ENCODE measurements at regions not wholly inside any gene's neighbourhood (a gene's known extent, or its start where the extent isn't known, plus 50 kb on each side); places are given as distances from the start of the nearest gene placed in this dataset.

- DNase-seq (ENCODE audit: extremely low read depth, low read depth): no peak
- H3K4me3 ChIP-seq (replicated peaks; ENCODE audit: low read depth, low read length): no peak overlapping the region
- TF ChIP-seq CTCF (IDR thresholded peaks at IDR 0.05; ENCODE audit: low read depth, low read length, missing control alignments): no peak
Measured at GRCh38 chr2:136308611-136309010, 190.7 kb upstream of the CXCR4 start.

GRCh38 chr2:136306836-136307235 lies 188.9 kb upstream of the CXCR4 start:
- no peak for DNase-seq (ENCODE audit: extremely low read depth, low read depth)
- no peak overlapping the region for H3K4me3 ChIP-seq (replicated peaks; ENCODE audit: low read depth, low read length)
- no peak for TF ChIP-seq CTCF (IDR thresholded peaks at IDR 0.05; ENCODE audit: low read depth, low read length, missing control alignments)

GRCh38 chr2:136305517-136306192 lies 187.7 kb upstream of the CXCR4 start:
- no peak for DNase-seq (ENCODE audit: extremely low read depth, low read depth)
- no peak for TF ChIP-seq CTCF (IDR thresholded peaks at IDR 0.05; ENCODE audit: low read depth, low read length, missing control alignments)
- no peak overlapping the region for H3K4me3 ChIP-seq (replicated peaks; ENCODE audit: low read depth, low read length)

GRCh38 chr2:136301006-136301405 lies 183.1 kb upstream of the CXCR4 start:
- no peak overlapping the region for H3K4me3 ChIP-seq (replicated peaks; ENCODE audit: low read depth, low read length)
- no peak for TF ChIP-seq CTCF (IDR thresholded peaks at IDR 0.05; ENCODE audit: low read depth, low read length, missing control alignments)
- no peak for DNase-seq (ENCODE audit: extremely low read depth, low read depth)

- no peak for TF ChIP-seq CTCF (IDR thresholded peaks at IDR 0.05; ENCODE audit: low read depth, low read length, missing control alignments)
- no peak overlapping the region for H3K4me3 ChIP-seq (replicated peaks; ENCODE audit: low read depth, low read length)
- DNase-seq (ENCODE audit: extremely low read depth, low read depth): no peak
Measured at GRCh38 chr2:136298631-136299030, 180.7 kb upstream of the CXCR4 start.

- H3K4me3 ChIP-seq (replicated peaks; ENCODE audit: low read depth, low read length): no peak overlapping the region
- DNase-seq (ENCODE audit: extremely low read depth, low read depth): no peak
- TF ChIP-seq CTCF (IDR thresholded peaks at IDR 0.05; ENCODE audit: low read depth, low read length, missing control alignments): no peak
Measured at GRCh38 chr2:136297994-136298393, 180.0 kb upstream of the CXCR4 start.

- no peak for TF ChIP-seq CTCF (IDR thresholded peaks at IDR 0.05; ENCODE audit: low read depth, low read length, missing control alignments)
- no peak overlapping the region for H3K4me3 ChIP-seq (replicated peaks; ENCODE audit: low read depth, low read length)
- no peak for DNase-seq (ENCODE audit: extremely low read depth, low read depth)
Measured at GRCh38 chr2:136297312-136297711, 179.4 kb upstream of the CXCR4 start.

Data from HFF-Myc (cell line).